DMS53 treated with DMSO at 0.1 percent for 48 hours (cell line): ENCODE measurements at regions not wholly inside any gene's neighbourhood (a gene's known extent, or its start where the extent isn't known, plus 50 kb on each side); places are given as distances from the start of the nearest gene placed in this dataset.

Experiments
- DNase-seq: peaks from one replicate; lab custom pipeline; 2025; ENCODE audit not compliant: unreplicated experiment; lab: John Stamatoyannopoulos, UW

- no peak for DNase-seq
Measured at GRCh38 chr9:17967731-17968130, 388.9 kb downstream of the SH3GL2 start.

GRCh38 chr9:17969232-17969631 lies 390.4 kb downstream of the SH3GL2 start:
- no peak for DNase-seq

- no peak for DNase-seq
Measured at GRCh38 chr9:17970277-17970676, 391.4 kb downstream of the SH3GL2 start.

GRCh38 chr9:17978773-17979172 lies 399.9 kb downstream of the SH3GL2 start:
- no peak for DNase-seq

- DNase-seq: no peak
Measured at GRCh38 chr9:17986595-17986994, 407.7 kb downstream of the SH3GL2 start.

- DNase-seq: no peak
Measured at GRCh38 chr9:17987189-17987588, 408.3 kb downstream of the SH3GL2 start.

- no peak for DNase-seq
Measured at GRCh38 chr9:17988489-17988888, 409.6 kb downstream of the SH3GL2 start.

GRCh38 chr9:17990602-17991001 lies 411.7 kb downstream of the SH3GL2 start:
- DNase-seq: no peak

GRCh38 chr9:17993024-17993423 lies 414.2 kb downstream of the SH3GL2 start:
- no peak for DNase-seq

GRCh38 chr9:17994695-17995425 lies 416.0 kb downstream of the SH3GL2 start:
- DNase-seq: no peak

GRCh38 chr9:17996728-17997127 lies 417.9 kb downstream of the SH3GL2 start:
- no peak for DNase-seq

- DNase-seq: no peak
Measured at GRCh38 chr9:18002718-18003438, 424.0 kb downstream of the SH3GL2 start.

GRCh38 chr9:18006591-18006990 lies 427.7 kb downstream of the SH3GL2 start:
- no peak for DNase-seq

GRCh38 chr9:18007621-18008020 lies 428.8 kb downstream of the SH3GL2 start:
- DNase-seq: no peak

- no peak for DNase-seq
Measured at GRCh38 chr9:18009902-18010301, 431.0 kb downstream of the SH3GL2 start.

- no peak for DNase-seq
Measured at GRCh38 chr9:18010492-18010891, 431.6 kb downstream of the SH3GL2 start.

GRCh38 chr9:18012170-18012569 lies 433.3 kb downstream of the SH3GL2 start:
- DNase-seq: no peak

- no peak for DNase-seq
Measured at GRCh38 chr9:18014556-18014955, 435.7 kb downstream of the SH3GL2 start.

GRCh38 chr9:18015116-18015515 lies 436.2 kb downstream of the SH3GL2 start:
- no peak for DNase-seq

GRCh38 chr9:18017136-18017535 lies 438.3 kb downstream of the SH3GL2 start:
- DNase-seq: no peak

- DNase-seq: no peak
Measured at GRCh38 chr9:18018221-18018620, 439.4 kb downstream of the SH3GL2 start.

GRCh38 chr9:18018661-18019060 lies 439.8 kb downstream of the SH3GL2 start:
- no peak for DNase-seq
